ENCODE measurements at regions not wholly inside any gene's neighbourhood (a gene's known extent, or its start where the extent isn't known, plus 50 kb on each side); places are given as distances from the start of the nearest gene placed in this dataset.

GRCh38 chr4:136246876-136247275, 1285.4 kb downstream of the PCDH18 start:
- no peaks in the 10 kb centered on the region for H3K9me3 ChIP-seq
- no peak for DNase-seq
- no peaks in the 10 kb centered on the region for H3K4me1 ChIP-seq
- intact Hi-C loops (cut with DNase I): no loop called here
- no peak overlapping the region for H3K9ac ChIP-seq (ENCODE audit: low read depth in 2 of 2, low read length in 2 of 2)
- no peaks in the 10 kb centered on the region for H3K36me3 ChIP-seq
- no peak for TF ChIP-seq CTCF (IDR thresholded peaks at IDR 0.05)
- H3K27ac ChIP-seq: no peak overlapping the region
- H3K4me3 ChIP-seq: no peak overlapping the region
- H3K27me3 ChIP-seq: no peaks in the 10 kb centered on the region

- Histone ChIP-seq H3K4me1 (no peaks in the 10 kb centered on the region), H3K36me3 (no peaks in the 10 kb centered on the region), H3K9ac (ENCODE audit: low read depth in 2 of 2, low read length in 2 of 2) (no peak overlapping the region), H3K27ac (no peak overlapping the region), H3K9me3 (no peaks in the 10 kb centered on the region), H3K27me3 (no peaks in the 10 kb centered on the region), H3K4me3 (no peak overlapping the region)
- no peak for TF ChIP-seq CTCF (IDR thresholded peaks at IDR 0.05)
- DNase-seq: no peak
- intact Hi-C loops (cut with DNase I): no loop called here
Observed at GRCh38 chr4:136241221-136241986, 1290.9 kb downstream of the PCDH18 start.

DNA sequence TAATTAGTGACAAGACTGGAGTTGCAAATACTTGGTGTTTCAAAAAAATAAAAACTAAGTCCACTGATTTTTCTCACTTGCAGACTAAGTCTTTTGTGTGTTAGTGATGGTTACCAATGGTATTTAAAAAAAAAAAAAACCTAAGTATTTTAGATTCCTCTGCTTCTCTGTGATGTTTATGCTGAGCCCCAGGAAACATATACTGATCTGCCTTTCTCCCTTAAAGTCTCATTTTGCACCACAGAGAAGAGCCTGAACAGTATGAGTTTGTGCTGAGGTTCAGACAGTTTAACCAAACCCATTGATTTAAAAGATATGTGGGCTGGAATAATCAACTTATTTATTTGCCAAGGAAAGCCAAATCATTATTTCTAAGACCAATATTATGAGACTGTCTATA, 1305.0 kb downstream of the PCDH18 start:
- Histone ChIP-seq H3K27me3 (no peaks in the 10 kb centered on the region), H3K9me3 (no peaks in the 10 kb centered on the region), H3K4me1 (no peaks in the 10 kb centered on the region), H3K36me3 (no peaks in the 10 kb centered on the region), H3K4me3 (no peak overlapping the region), H3K27ac (no peak overlapping the region), H3K9ac (ENCODE audit: low read depth in 2 of 2, low read length in 2 of 2) (no peak overlapping the region)
- TF ChIP-seq CTCF (IDR thresholded peaks at IDR 0.05): no peak
- no peak for DNase-seq
- intact Hi-C loops (cut with DNase I): no loop called here

GRCh38 chr4:136219592-136220125, 1312.6 kb downstream of the PCDH18 start:
- Histone ChIP-seq H3K36me3 (no peaks in the 10 kb centered on the region), H3K9ac (ENCODE audit: low read depth in 2 of 2, low read length in 2 of 2) (no peak overlapping the region), H3K27me3 (no peaks in the 10 kb centered on the region), H3K9me3 (no peaks in the 10 kb centered on the region), H3K27ac (no peak overlapping the region), H3K4me3 (no peak overlapping the region), H3K4me1 (no peaks in the 10 kb centered on the region)
- DNase-seq: no peak
- no peak for TF ChIP-seq CTCF (IDR thresholded peaks at IDR 0.05)
- intact Hi-C loops (cut with DNase I): no loop called here

- no peak for DNase-seq
- Histone ChIP-seq H3K36me3 (no peaks in the 10 kb centered on the region), H3K27me3 (no peaks in the 10 kb centered on the region), H3K9ac (ENCODE audit: low read depth in 2 of 2, low read length in 2 of 2) (no peak overlapping the region), H3K27ac (no peak overlapping the region), H3K4me3 (no peak overlapping the region), H3K9me3 (no peaks in the 10 kb centered on the region), H3K4me1 (no peaks in the 10 kb centered on the region)
- TF ChIP-seq CTCF (IDR thresholded peaks at IDR 0.05): no peak
- intact Hi-C loops (cut with DNase I): no loop called here
Observed at GRCh38 chr4:136203199-136203598, 1329.1 kb downstream of the PCDH18 start.

Measured in colonic mucosa (tissue), 4 donors.